ENCODE measurements at regions not wholly inside any gene's neighbourhood (a gene's known extent, or its start where the extent isn't known, plus 50 kb on each side); places are given as distances from the start of the nearest gene placed in this dataset.
"Not testable (repeated sequence)": the region's sequence is repeated elsewhere in the genome, so short reads cannot be mapped to it uniquely, and the experiment has no call there.

- Mint-ChIP-seq H3K27ac (no peak overlapping the region), H3K4me3 (no peak overlapping the region), H3K9me3 (peaks cover 34% of the 10 kb centered on the region), H3K36me3 (ENCODE audit: low read depth) (peaks cover 10% of the 10 kb centered on the region), H3K27me3 (ENCODE audit: low read depth, poor library complexity) (no peaks in the 10 kb centered on the region), H3K4me1 (no peaks in the 10 kb centered on the region)
- TF ChIP-seq, protein P1, sequence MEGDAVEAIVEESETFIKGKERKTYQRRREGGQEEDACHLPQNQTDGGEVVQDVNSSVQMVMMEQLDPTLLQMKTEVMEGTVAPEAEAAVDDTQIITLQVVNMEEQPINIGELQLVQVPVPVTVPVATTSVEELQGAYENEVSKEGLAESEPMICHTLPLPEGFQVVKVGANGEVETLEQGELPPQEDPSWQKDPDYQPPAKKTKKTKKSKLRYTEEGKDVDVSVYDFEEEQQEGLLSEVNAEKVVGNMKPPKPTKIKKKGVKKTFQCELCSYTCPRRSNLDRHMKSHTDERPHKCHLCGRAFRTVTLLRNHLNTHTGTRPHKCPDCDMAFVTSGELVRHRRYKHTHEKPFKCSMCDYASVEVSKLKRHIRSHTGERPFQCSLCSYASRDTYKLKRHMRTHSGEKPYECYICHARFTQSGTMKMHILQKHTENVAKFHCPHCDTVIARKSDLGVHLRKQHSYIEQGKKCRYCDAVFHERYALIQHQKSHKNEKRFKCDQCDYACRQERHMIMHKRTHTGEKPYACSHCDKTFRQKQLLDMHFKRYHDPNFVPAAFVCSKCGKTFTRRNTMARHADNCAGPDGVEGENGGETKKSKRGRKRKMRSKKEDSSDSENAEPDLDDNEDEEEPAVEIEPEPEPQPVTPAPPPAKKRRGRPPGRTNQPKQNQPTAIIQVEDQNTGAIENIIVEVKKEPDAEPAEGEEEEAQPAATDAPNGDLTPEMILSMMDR (IDR thresholded peaks at IDR 0.05) = no peak
- DNase-seq = no peak
Observed at GRCh38 chr3:171915275-171915674, 72.1 kb downstream of the TMEM212 start.

DNA sequence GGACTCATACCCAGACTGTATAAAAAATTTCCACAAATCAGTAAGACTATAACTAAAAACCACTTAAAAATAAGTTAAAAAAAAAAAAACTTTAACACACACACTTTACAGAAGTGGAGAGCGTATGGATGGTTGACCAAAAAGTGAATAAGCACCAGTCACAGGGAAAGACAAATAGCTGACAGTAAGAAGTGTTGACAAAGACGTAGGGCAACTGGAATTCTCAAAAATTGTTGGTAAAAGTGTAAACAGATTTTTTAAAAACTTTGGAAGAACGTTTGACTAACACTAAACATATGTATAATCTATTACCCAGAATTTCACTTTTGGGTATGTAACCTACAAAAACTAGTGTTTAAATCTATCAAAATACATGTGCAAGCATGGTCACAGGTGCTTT is 73.7 kb downstream of the TMEM212 start:
- TF ChIP-seq, protein P1 (IDR thresholded peaks at IDR 0.05) = no peak
- no peaks in the 10 kb centered on the region for H3K4me1 Mint-ChIP-seq
- peaks cover 18% of the 10 kb centered on the region for H3K36me3 Mint-ChIP-seq (ENCODE audit: low read depth)
- peaks cover 1% of the 10 kb centered on the region for H3K27me3 Mint-ChIP-seq (ENCODE audit: low read depth, poor library complexity)
- DNase-seq = no peak
- no peak overlapping the region for H3K27ac Mint-ChIP-seq
- H3K9me3 Mint-ChIP-seq = peaks cover 35% of the 10 kb centered on the region
- H3K4me3 Mint-ChIP-seq = no peak overlapping the region

DNA sequence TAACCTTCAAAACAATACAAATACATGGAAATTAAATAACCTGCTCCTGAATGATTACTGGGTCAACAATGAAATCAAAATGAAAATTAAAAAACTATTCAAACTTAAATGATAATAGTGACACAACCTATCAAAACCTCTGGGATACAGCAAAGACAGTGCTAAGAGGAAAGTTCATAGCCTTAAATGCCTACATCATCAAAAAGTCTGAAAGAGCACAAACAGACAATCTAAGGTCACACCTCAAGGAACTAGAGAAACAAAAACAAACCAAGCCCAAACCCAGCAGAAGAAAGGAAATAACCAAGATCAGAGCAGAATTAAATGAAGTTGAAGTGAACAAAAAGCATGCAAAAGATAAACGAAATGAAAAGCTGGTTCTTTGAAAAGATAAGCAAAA is 79.5 kb downstream of the TMEM212 start:
- not testable (repeated sequence) for H3K27me3 Mint-ChIP-seq (ENCODE audit: low read depth, poor library complexity); H3K27ac Mint-ChIP-seq; H3K4me1 Mint-ChIP-seq; DNase-seq; H3K4me3 Mint-ChIP-seq
- Mint-ChIP-seq H3K9me3 (peaks cover 65% of the 10 kb centered on the region), H3K36me3 (ENCODE audit: low read depth) (peaks cover 40% of the 10 kb centered on the region)

DNA sequence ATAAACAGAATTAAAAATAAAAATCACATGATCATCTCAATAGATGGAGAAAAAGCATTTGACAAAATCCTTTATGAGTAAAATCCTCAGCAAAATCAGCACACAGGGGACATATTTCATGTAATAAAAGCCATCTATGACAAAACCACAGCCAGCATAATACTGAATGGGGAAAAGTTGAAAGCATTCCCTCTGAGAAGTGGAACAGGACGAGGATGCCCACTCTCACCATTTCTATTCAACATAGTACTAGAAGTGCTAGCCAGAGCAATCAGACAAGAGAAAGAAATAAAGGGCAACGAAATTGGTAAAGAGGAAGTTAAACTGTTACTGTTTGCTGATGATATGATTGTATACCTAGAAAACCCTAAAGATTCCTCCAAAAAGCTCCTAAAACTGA is 80.5 kb downstream of the TMEM212 start:
- not testable (repeated sequence) for H3K4me3 Mint-ChIP-seq; DNase-seq; H3K27me3 Mint-ChIP-seq (ENCODE audit: low read depth, poor library complexity); H3K4me1 Mint-ChIP-seq; H3K27ac Mint-ChIP-seq
- H3K9me3 Mint-ChIP-seq = peaks cover 65% of the 10 kb centered on the region
- peaks cover 40% of the 10 kb centered on the region for H3K36me3 Mint-ChIP-seq (ENCODE audit: low read depth)

DNA sequence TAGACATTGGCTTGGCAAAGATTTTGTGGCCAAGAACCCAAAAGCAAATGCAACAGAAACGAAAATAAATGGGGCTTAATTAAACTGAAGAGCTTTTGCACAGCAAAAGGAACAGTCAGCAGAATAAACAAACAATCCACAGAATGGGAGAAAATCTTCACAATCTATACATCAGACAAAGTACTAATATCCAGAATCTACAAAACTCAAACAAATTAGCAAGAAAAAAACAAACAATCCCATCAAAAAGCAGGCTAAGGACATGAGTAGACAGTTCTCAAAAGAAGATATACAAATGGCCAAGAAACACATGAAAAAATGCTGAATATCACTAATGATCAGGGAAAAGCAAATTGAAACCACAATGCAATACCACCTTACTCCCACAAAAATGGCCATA is 81.7 kb downstream of the TMEM212 start:
- not testable (repeated sequence) for H3K4me1 Mint-ChIP-seq, DNase-seq, H3K4me3 Mint-ChIP-seq, H3K27ac Mint-ChIP-seq
- Mint-ChIP-seq H3K36me3 (ENCODE audit: low read depth) (peaks cover 34% of the 10 kb centered on the region), H3K9me3 (peaks cover 61% of the 10 kb centered on the region), H3K27me3 (ENCODE audit: low read depth, poor library complexity) (peaks cover 13% of the 10 kb centered on the region)

- H3K36me3 Mint-ChIP-seq (ENCODE audit: low read depth) = no peaks in the 10 kb centered on the region
- peaks cover 13% of the 10 kb centered on the region for H3K4me1 Mint-ChIP-seq
- no peak overlapping the region for H3K27ac Mint-ChIP-seq
Observed at GRCh38 chr3:171932153-171932611, 89.0 kb downstream of the TMEM212 start.

GRCh38 chr3:171933441-171933840 is 90.3 kb downstream of the TMEM212 start:
- peaks cover 15% of the 10 kb centered on the region for H3K27me3 Mint-ChIP-seq (ENCODE audit: low read depth, poor library complexity)
- TF ChIP-seq, protein P1 (IDR thresholded peaks at IDR 0.05) = no peak
- no peak overlapping the region for H3K27ac Mint-ChIP-seq
- H3K9me3 Mint-ChIP-seq = peaks cover 4% of the 10 kb centered on the region
- no peak overlapping the region for H3K4me3 Mint-ChIP-seq
- no peak for DNase-seq
- H3K36me3 Mint-ChIP-seq (ENCODE audit: low read depth) = no peaks in the 10 kb centered on the region
- H3K4me1 Mint-ChIP-seq = peaks cover 24% of the 10 kb centered on the region

More at GRCh38 chr3:171932153-171932611, 89.0 kb downstream of the TMEM212 start:
- Mint-ChIP-seq H3K27me3 (ENCODE audit: low read depth, poor library complexity) (peaks cover 13% of the 10 kb centered on the region), H3K4me3 (no peak overlapping the region), H3K9me3 (peaks cover 4% of the 10 kb centered on the region)
- TF ChIP-seq, protein P1 (IDR thresholded peaks at IDR 0.05) = no peak
- DNase-seq = no peak

Data from nephron progenitor cell (in vitro differentiated cells).